H1 (cell line): ENCODE measurements at regions not wholly inside any gene's neighbourhood (a gene's known extent, or its start where the extent isn't known, plus 50 kb on each side); places are given as distances from the start of the nearest gene placed in this dataset.

ENCODE experiments used
- CTCF ChIA-PET: fragments of 300-600 bp; sonication (Branson Sonifier 250); formaldehyde crosslinking; loops from one replicate; lab custom pipeline; 2021; ENCODE audit not compliant: partially characterized antibody; lab: Charles Lee
- POLR2A ChIA-PET: fragments of 300-600 bp; sonication (Branson Sonifier 250); formaldehyde crosslinking; loops from one replicate; lab custom pipeline; 2021; ENCODE audit warnings: inconsistent platforms; ENCODE audit not compliant: partially characterized antibody; lab: Charles Lee
- DNase-seq, 2 experiments: peaks; one replicate each; pipeline versions ENCODE4 v3.0.0 to v3.0.0-alpha.2; 2010 to 2022; ENCODE audit warnings: low spot score in 2 of 2, low read depth in 1 of 2, mixed read lengths in 1 of 2
- FAIRE-seq: peaks from 2 replicates; lab custom pipeline; 2011; peaks lifted over from hg19 to GRCh38; lab: Jason Lieb, UNC
- H2AFZ ChIP-seq: 2 replicates; pipeline ENCODE4 v1.8.1; 2012; ENCODE audit warnings: low read length, inconsistent platforms
- H2AK5ac ChIP-seq: 2 replicates; pipeline ENCODE4 v1.6.1; 2013; ENCODE audit warnings: low read depth, low read length
- H2BK120ac ChIP-seq: replicated peaks from 2 replicates; pipeline ENCODE3; 2013; ENCODE audit warnings: low read depth, low read length, inconsistent platforms
- H2BK12ac ChIP-seq: 2 replicates; pipeline ENCODE4 v1.6.1; 2013; ENCODE audit warnings: low read depth, low read length
- H2BK15ac ChIP-seq: 2 replicates; pipeline ENCODE4 v1.6.1; 2013; ENCODE audit warnings: low read length
- H2BK20ac ChIP-seq: 2 replicates; pipeline ENCODE4 v1.6.1; 2013; ENCODE audit warnings: low read length
- H2BK5ac ChIP-seq: 2 replicates; pipeline ENCODE4 v1.6.1; 2013; ENCODE audit warnings: low read depth, low read length
- H3K14ac ChIP-seq: 2 replicates; pipeline ENCODE4 v1.6.1; 2013; ENCODE audit warnings: inconsistent platforms; ENCODE audit not compliant: insufficient read length
- H3K18ac ChIP-seq: 2 replicates; pipeline ENCODE4 v1.6.1; 2013; ENCODE audit warnings: low read length; ENCODE audit errors: extremely low read depth
- H3K23ac ChIP-seq: 2 replicates; pipeline ENCODE4 v1.6.1; 2013; ENCODE audit warnings: inconsistent platforms; ENCODE audit not compliant: insufficient read length
- H3K23me2 ChIP-seq: 2 replicates; pipeline ENCODE4 v1.6.1; 2013; ENCODE audit warnings: low read depth, low read length
- H3K27ac ChIP-seq: 2 replicates; pipeline ENCODE4 v1.6.1; 2011; ENCODE audit warnings: low read depth, low read length, inconsistent platforms
- H3K27me3 ChIP-seq, 4 experiments: replicated peaks in 1 of 4; 1 replicate in 1 of 4; 2 replicates in 3 of 4; pipeline versions ENCODE4 v1.6.1 to v1.8.1; 2011 to 2013; ENCODE audit warnings: low read length in 3 of 4, mild to moderate bottlenecking in 3 of 4, inconsistent platforms in 2 of 4, mixed read lengths in 2 of 4, moderate library complexity in 1 of 4; ENCODE audit not compliant: control insufficient read depth in 3 of 4, insufficient read depth in 3 of 4; ENCODE audit errors: extremely low read depth in 1 of 4
- H3K36me3 ChIP-seq, 4 experiments: 2 replicates each; pipeline versions ENCODE4 v1.6.1 to v1.8.1; 2011 to 2013; ENCODE audit warnings: mild to moderate bottlenecking in 4 of 4, low read length in 3 of 4, moderate library complexity in 2 of 4, control low read depth in 1 of 4, inconsistent platforms in 1 of 4; ENCODE audit not compliant: insufficient read depth in 4 of 4, control insufficient read depth in 2 of 4
- H3K4ac ChIP-seq: replicated peaks from 2 replicates; pipeline ENCODE3; 2013; ENCODE audit warnings: low read length, low read depth, mixed read lengths, inconsistent platforms; ENCODE audit not compliant: insufficient read length
- H3K4me1 ChIP-seq, 4 experiments: replicated peaks in 1 of 4; 1 replicate in 1 of 4; 2 replicates in 3 of 4; pipeline versions ENCODE4 v1.6.1 to v1.8.1; 2011 to 2013; ENCODE audit warnings: low read length in 3 of 4, inconsistent platforms in 2 of 4, mixed read lengths in 1 of 4; ENCODE audit not compliant: insufficient read depth in 4 of 4, control insufficient read depth in 3 of 4
- H3K4me2 ChIP-seq, 2 experiments: 2 replicates each; pipeline versions ENCODE4 v1.6.1 to v1.8.1; 2011 to 2013; ENCODE audit warnings: low read depth in 2 of 2, low read length in 2 of 2, control low read depth in 1 of 2, inconsistent platforms in 1 of 2, mild to moderate bottlenecking in 1 of 2; ENCODE audit not compliant: insufficient read depth in 1 of 2
- H3K4me3 ChIP-seq, 4 experiments: fragments of 200-600, 300-600 bp in 1 of 4; sonication (generic), shearing (Covaris generic), sonication (Bioruptor Twin) in 1 of 4; 2 replicates each; pipeline versions ENCODE4 v1.5.1 to v1.8.1; 2011 to 2016; ENCODE audit warnings: low read length in 4 of 4, low read depth in 3 of 4, control low read depth in 2 of 4, inconsistent platforms in 2 of 4, mild to moderate bottlenecking in 2 of 4, mixed read lengths in 1 of 4, moderate library complexity in 1 of 4; ENCODE audit not compliant: insufficient read depth in 2 of 4; ENCODE audit errors: extremely low read depth in 1 of 4
- H3K56ac ChIP-seq: replicated peaks from 2 replicates; pipeline ENCODE3; 2013; ENCODE audit warnings: low read depth, mild to moderate bottlenecking, mixed read lengths, low read length, inconsistent platforms; ENCODE audit not compliant: insufficient read length
- H3K79me1 ChIP-seq: 2 replicates; pipeline ENCODE4 v1.6.1; 2013; ENCODE audit warnings: low read depth, low read length, control low read depth
- H3K79me2 ChIP-seq, 2 experiments: 2 replicates each; pipeline versions ENCODE4 v1.6.1 to v1.8.1; 2012 to 2013; ENCODE audit warnings: low read length in 2 of 2, mild to moderate bottlenecking in 2 of 2, inconsistent platforms in 1 of 2; ENCODE audit not compliant: insufficient read depth in 2 of 2, control insufficient read depth in 1 of 2
- H3K9ac ChIP-seq, 4 experiments: replicated peaks in 1 of 4; 1 replicate in 1 of 4; 2 replicates in 3 of 4; pipeline versions ENCODE4 v1.6.1 to v1.8.1; 2011 to 2013; ENCODE audit warnings: low read depth in 3 of 4, low read length in 3 of 4, control low read depth in 2 of 4, mild to moderate bottlenecking in 2 of 4, moderate library complexity in 2 of 4, inconsistent platforms in 1 of 4; ENCODE audit errors: extremely low read depth in 1 of 4
- H3K9me3 ChIP-seq, 2 experiments: 2 replicates each; pipeline versions ENCODE4 v1.6.1 to v1.8.1; 2012 to 2013; ENCODE audit warnings: mild to moderate bottlenecking in 2 of 2, moderate library complexity in 2 of 2, control low read depth in 1 of 2, inconsistent platforms in 1 of 2, low read depth in 1 of 2, low read length in 1 of 2, mixed read lengths in 1 of 2; ENCODE audit not compliant: insufficient read depth in 2 of 2
- H4K20me1 ChIP-seq, 2 experiments: replicated peaks in 1 of 2; 2 replicates each; pipeline versions ENCODE3 to v1.8.1; 2011 to 2013; ENCODE audit warnings: inconsistent platforms in 2 of 2, low read length in 2 of 2, mild to moderate bottlenecking in 1 of 2; ENCODE audit not compliant: insufficient read depth in 2 of 2, control insufficient read depth in 1 of 2
- H4K5ac ChIP-seq: 2 replicates; pipeline ENCODE4 v1.6.1; 2013; ENCODE audit warnings: low read length, low read depth, mixed read lengths, inconsistent platforms; ENCODE audit not compliant: insufficient read length
- H4K8ac ChIP-seq: 2 replicates; pipeline ENCODE4 v1.8.0; 2013; ENCODE audit warnings: mild to moderate bottlenecking, moderate library complexity, low read length, inconsistent platforms; ENCODE audit not compliant: insufficient read depth; ENCODE audit errors: extremely low read depth
- H4K91ac ChIP-seq: replicated peaks from 2 replicates; pipeline ENCODE3; 2013; ENCODE audit warnings: low read length, mixed read lengths, inconsistent platforms; ENCODE audit not compliant: insufficient read length
- CHD7 ChIP-seq: fragments of 300-600 bp; sonication (generic); IDR thresholded peaks from 2 replicates; pipeline ENCODE4 v1.7.1; 2012; ENCODE audit warnings: low read length, moderate library complexity, mild to moderate bottlenecking, inconsistent platforms; ENCODE audit not compliant: insufficient replicate concordance
- WGBS, 2 experiments: shearing (Covaris generic) in 1 of 2; methylation state at CpG; one replicate each; pipeline versions ENCODE4 v1.1.6 to v1.1.7; 2013 to 2015; ENCODE audit warnings: low lambda C conversion rate in 2 of 2, mixed read lengths in 2 of 2, inconsistent platforms in 1 of 2, low coverage in 1 of 2, missing lambda C conversion rate in 1 of 2; ENCODE audit not compliant: insufficient replicate concordance in 2 of 2, insufficient coverage in 1 of 2, insufficient read length in 1 of 2; ENCODE audit errors: extremely low coverage in 1 of 2, missing lambda C conversion rate in 1 of 2; 5-methylcytosine and 5-hydroxymethylcytosine counted together

- Histone ChIP-seq H3K27ac (no peak overlapping the region), H3K18ac (no peak overlapping the region), H4K5ac (no peak overlapping the region), H3K4me1 (no peaks in the 10 kb centered on the region), H3K23ac (no peak overlapping the region), H3K27me3 (no peaks in the 10 kb centered on the region), H3K4me2 (no peak overlapping the region), H3K4ac (no peak overlapping the region), H3K14ac (no peak overlapping the region), H4K20me1 (no peaks in the 10 kb centered on the region), H3K9ac (no peak overlapping the region), H2BK12ac (no peak overlapping the region), H2BK20ac (no peak overlapping the region), H4K8ac (no peak overlapping the region), H3K9me3 (no peaks in the 10 kb centered on the region), H2BK15ac (no peak overlapping the region), H2AK5ac (no peak overlapping the region), H2AFZ (no peak overlapping the region), H4K91ac (no peak overlapping the region), H3K56ac (no peak overlapping the region), H3K79me1 (no peaks in the 10 kb centered on the region), H3K4me3 (no peak overlapping the region), H3K23me2 (no peaks in the 10 kb centered on the region), H3K79me2 (no peaks in the 10 kb centered on the region), H2BK5ac (no peak overlapping the region), H3K36me3 (no peaks in the 10 kb centered on the region), H2BK120ac (no peak overlapping the region)
- no peak for FAIRE-seq
- ChIA-PET POLR2A (no interaction called here), CTCF (interaction anchor here (3.8 kb wide), 1 partner anchor 8 kb away, joined by 25 read pairs; no protein-coding TSS in a partner anchor)
- WGBS, 2 experiments, result 93% methylated on average over 5 of the region's 5 CpGs; no CpG with 5 or more reads in 1 of the 2 experiments
- DNase-seq, result no peak
- TF ChIP-seq CHD7, result no peak
Observed at GRCh38 chr18:73850782-73851181, 296.9 kb downstream of the FBXO15 start.
